Endothelial cell of umbilical vein (primary cell): ENCODE measurements at regions not wholly inside any gene's neighbourhood (a gene's known extent, or its start where the extent isn't known, plus 50 kb on each side); places are given as distances from the start of the nearest gene placed in this dataset.

ENCODE experiments used
- BruUV-seq: library from RNA; stranded (reverse); fragments of 400-500 nt; replicated peaks from 2 replicates; lab custom pipeline; 2021; lab: Mats Ljungman, UMichigan
- CTCF ChIA-PET: fragments of 300-600, 350-600 bp; sonication (Branson Sonifier 250); formaldehyde crosslinking; loops from one replicate; lab custom pipeline; 2021; ENCODE audit warnings: antibody characterized with exemption, inconsistent platforms; lab: Charles Lee
- POLR2A ChIA-PET: fragments of 300-600, 350-600 bp; sonication (Branson Sonifier 250); formaldehyde crosslinking; loops from one replicate; lab custom pipeline; 2021; ENCODE audit warnings: antibody characterized with exemption, inconsistent platforms; lab: Charles Lee
- DNase-seq: peaks from one replicate; pipeline ENCODE4 v3.0.0-alpha.2; 2011; ENCODE audit warnings: low read depth, low spot score
- FAIRE-seq: peaks from 2 replicates; lab custom pipeline; 2011; peaks lifted over from hg19 to GRCh38; lab: Jason Lieb, UNC
- H2AFZ ChIP-seq: 2 replicates; pipeline ENCODE4 v1.6.0; 2012; ENCODE audit warnings: low read depth, low read length, control low read depth, inconsistent platforms
- H3K27ac ChIP-seq: 2 replicates; pipeline ENCODE4 v1.5.1; 2011; ENCODE audit warnings: low read depth, mild to moderate bottlenecking, control low read depth, low read length, moderate library complexity; ENCODE audit not compliant: insufficient read depth
- H3K27me3 ChIP-seq, 2 experiments: 2 replicates each; pipeline versions ENCODE4 v1.6.0 to v1.6.1; 2011; ENCODE audit warnings: low read length in 2 of 2, mixed read lengths in 1 of 2; ENCODE audit not compliant: control insufficient read depth in 2 of 2, insufficient read depth in 2 of 2
- H3K36me3 ChIP-seq, 2 experiments: 2 replicates in 1 of 2; 3 replicates in 1 of 2; pipeline ENCODE4 v1.5.1; 2011; ENCODE audit warnings: low read length in 2 of 2, mild to moderate bottlenecking in 1 of 2, moderate library complexity in 1 of 2; ENCODE audit not compliant: control insufficient read depth in 2 of 2, insufficient read depth in 2 of 2; ENCODE audit errors: extremely low read depth in 1 of 2
- H3K4me1 ChIP-seq: 3 replicates; pipeline ENCODE4 v1.5.1; 2011; ENCODE audit warnings: mild to moderate bottlenecking, low read length; ENCODE audit not compliant: control insufficient read depth, insufficient read depth; ENCODE audit errors: extremely low read depth
- H3K4me2 ChIP-seq: 2 replicates; pipeline ENCODE4 v1.6.1; 2011; ENCODE audit warnings: low read length, control low read depth, mixed read lengths; ENCODE audit not compliant: insufficient read depth
- H3K4me3 ChIP-seq, 3 experiments: fragments of 200-600 bp in 1 of 3; sonication (generic), shearing (Covaris generic) in 1 of 3; replicated peaks in 1 of 3; 2 replicates each; pipeline ENCODE4 v1.5.1; 2011 to 2016; ENCODE audit warnings: control low read depth in 3 of 3, low read length in 3 of 3, mild to moderate bottlenecking in 2 of 3, inconsistent platforms in 1 of 3, low read depth in 1 of 3, moderate library complexity in 1 of 3; ENCODE audit not compliant: insufficient read depth in 1 of 3
- H3K79me2 ChIP-seq: 2 replicates; pipeline ENCODE4 v1.6.0; 2012; ENCODE audit warnings: low read length, inconsistent platforms; ENCODE audit not compliant: control insufficient read depth, insufficient read depth
- H3K9ac ChIP-seq: replicated peaks from 2 replicates; pipeline ENCODE3; 2011; ENCODE audit warnings: low read length, control low read depth; ENCODE audit not compliant: insufficient read depth; ENCODE audit errors: extremely low read depth
- H3K9me1 ChIP-seq: replicated peaks from 3 replicates; pipeline ENCODE4 v1.6.0; 2011; ENCODE audit warnings: mild to moderate bottlenecking, low read length; ENCODE audit not compliant: control insufficient read depth, insufficient read depth; ENCODE audit errors: extremely low read depth
- H3K9me3 ChIP-seq: replicated peaks from 2 replicates; pipeline ENCODE4 v1.5.1; 2012; ENCODE audit warnings: low read length, inconsistent platforms; ENCODE audit not compliant: control insufficient read depth, insufficient read depth
- H4K20me1 ChIP-seq: replicated peaks from 2 replicates; pipeline ENCODE3; 2011; ENCODE audit warnings: mild to moderate bottlenecking, low read length; ENCODE audit not compliant: control insufficient read depth, insufficient read depth; ENCODE audit errors: extremely low read depth
- JUN ChIP-seq: IDR thresholded peaks from 2 replicates; pipeline ENCODE4 v1.6.1; 2011; ENCODE audit warnings: borderline replicate concordance, low read depth; ENCODE audit not compliant: insufficient read length, insufficient read depth
- MAX ChIP-seq: IDR thresholded peaks from 2 replicates; pipeline ENCODE4 v1.6.1; 2011; ENCODE audit not compliant: insufficient read depth, insufficient read length
- MYC ChIP-seq: IDR thresholded peaks from one replicate; pipeline ENCODE4 v1.6.1; 2011; ENCODE audit warnings: mild to moderate bottlenecking, low read depth, low read length
- dilution Hi-C: fragments of 300-500 bp; cut with MboI; formaldehyde crosslinking; loops from one replicate; pipeline ENCODE4 v1.15.0; 2019; ENCODE audit warnings: low sequenced_read_pairs; ENCODE audit not compliant: extremely low pct_ligation_motif_present
- intact Hi-C: fragments of 100-400 bp; cut with micrococcal nuclease; formaldehyde crosslinking; loops from one replicate; pipeline ENCODE4 v1.10.0; 2022
- TF ChIP-seq, protein P1 (sequence below), 2 donors: IDR thresholded peaks; 1 replicate in 1 of 2; 2 replicates in 1 of 2; pipeline ENCODE4 v1.5.1; 2011; ENCODE audit warnings: low read length in 2 of 2, mild to moderate bottlenecking in 2 of 2, moderate library complexity in 2 of 2, control low read depth in 1 of 2, inconsistent platforms in 1 of 2, low read depth in 1 of 2; ENCODE audit not compliant: insufficient read depth in 1 of 2; ENCODE audit errors: extremely low read depth in 1 of 2

DNA sequence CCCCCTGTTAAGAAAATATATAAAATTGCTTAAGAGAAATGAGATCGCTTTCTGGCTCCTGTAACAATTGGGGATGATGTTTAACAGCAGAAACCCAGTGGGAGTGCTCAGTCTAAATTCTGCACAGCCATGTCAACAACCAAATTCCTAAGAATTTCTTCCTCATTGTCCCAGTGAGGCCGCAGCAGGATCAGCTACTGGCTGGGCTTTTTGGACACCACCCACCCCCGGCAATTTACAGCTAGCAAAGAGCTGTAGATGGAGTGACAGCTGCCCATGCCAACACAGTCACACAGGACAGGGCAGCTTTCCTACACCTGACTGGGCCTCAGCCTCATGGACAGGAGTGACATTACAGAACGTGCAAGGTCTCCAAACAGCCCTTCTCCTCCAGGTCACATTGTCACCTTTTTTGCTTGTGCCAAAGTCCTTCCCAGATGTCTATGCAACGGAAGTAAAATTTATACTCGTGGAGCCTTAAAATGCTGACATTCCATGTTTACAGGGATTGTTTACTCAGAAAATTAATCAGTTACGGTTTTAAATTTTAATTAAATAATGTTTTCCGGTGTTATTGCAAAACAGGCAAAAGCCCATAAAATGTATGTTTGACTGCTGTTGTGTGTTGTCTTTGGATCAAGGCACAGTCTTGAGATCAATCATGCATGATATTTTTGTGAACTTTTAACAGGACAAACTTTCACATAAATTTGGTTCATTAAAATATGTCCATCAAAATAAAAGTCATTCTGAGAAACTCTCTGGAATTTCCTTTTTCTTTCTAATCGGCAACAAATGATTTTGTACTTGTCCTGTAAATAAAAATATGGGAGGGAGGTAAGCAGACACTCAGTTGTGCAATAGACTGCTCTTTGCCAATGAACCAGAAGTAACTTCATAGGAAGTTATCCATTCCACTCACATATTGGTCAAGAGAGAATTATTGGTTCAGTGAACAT, 943.2 kb downstream of the MCTP2 start:
- POLR2A ChIA-PET, result no interaction called here

More for the DNA sequence above, 943.2 kb downstream of the MCTP2 start:
- no peaks in the 10 kb centered on the region for H3K27me3 ChIP-seq
- H3K4me2 ChIP-seq, result no peak overlapping the region
- H3K9me1 ChIP-seq, result no peaks in the 10 kb centered on the region
- TF ChIP-seq JUN (no peak), MYC (no peak), MAX (no peak)
- TF ChIP-seq, protein P1, sequence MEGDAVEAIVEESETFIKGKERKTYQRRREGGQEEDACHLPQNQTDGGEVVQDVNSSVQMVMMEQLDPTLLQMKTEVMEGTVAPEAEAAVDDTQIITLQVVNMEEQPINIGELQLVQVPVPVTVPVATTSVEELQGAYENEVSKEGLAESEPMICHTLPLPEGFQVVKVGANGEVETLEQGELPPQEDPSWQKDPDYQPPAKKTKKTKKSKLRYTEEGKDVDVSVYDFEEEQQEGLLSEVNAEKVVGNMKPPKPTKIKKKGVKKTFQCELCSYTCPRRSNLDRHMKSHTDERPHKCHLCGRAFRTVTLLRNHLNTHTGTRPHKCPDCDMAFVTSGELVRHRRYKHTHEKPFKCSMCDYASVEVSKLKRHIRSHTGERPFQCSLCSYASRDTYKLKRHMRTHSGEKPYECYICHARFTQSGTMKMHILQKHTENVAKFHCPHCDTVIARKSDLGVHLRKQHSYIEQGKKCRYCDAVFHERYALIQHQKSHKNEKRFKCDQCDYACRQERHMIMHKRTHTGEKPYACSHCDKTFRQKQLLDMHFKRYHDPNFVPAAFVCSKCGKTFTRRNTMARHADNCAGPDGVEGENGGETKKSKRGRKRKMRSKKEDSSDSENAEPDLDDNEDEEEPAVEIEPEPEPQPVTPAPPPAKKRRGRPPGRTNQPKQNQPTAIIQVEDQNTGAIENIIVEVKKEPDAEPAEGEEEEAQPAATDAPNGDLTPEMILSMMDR (IDR thresholded peaks at IDR 0.05; ENCODE audit: extremely low read depth in 1 of 2, insufficient read depth in 1 of 2, low read depth in 1 of 2, low read length in 2 of 2), result no peak
- CTCF ChIA-PET, result interaction anchor here (1.2 to 2.4 kb wide), 5 partner anchors 146 to 592 kb away, joined by 3 to 14 read pairs (median 6); no protein-coding TSS in a partner anchor
- no peaks in the 10 kb centered on the region for H3K79me2 ChIP-seq
- no peak overlapping the region for H3K9ac ChIP-seq
- H3K9me3 ChIP-seq, result no peaks in the 10 kb centered on the region
- H4K20me1 ChIP-seq, result no peaks in the 10 kb centered on the region
- H3K36me3 ChIP-seq, result no peaks in the 10 kb centered on the region
- FAIRE-seq, result peak; percentile 59
- H3K27ac ChIP-seq, result peak overlapping the region; percentile 95
- intact Hi-C loops (loop anchor here (2.0 to 10.0 kb wide), 4 partner anchors 470 to 1410 kb away; no protein-coding TSS in a partner anchor), dilution Hi-C loops (no loop called here)
- H3K4me1 ChIP-seq, result peaks cover 30% of the 10 kb centered on the region
- no peak overlapping the region for H3K4me3 ChIP-seq
- no TSS peak for BruUV-seq
- DNase-seq, result peak; percentile 79
- peak overlapping the region; percentile 15 for H2AFZ ChIP-seq
